ENCODE measurements at regions not wholly inside any gene's neighbourhood (a gene's known extent, or its start where the extent isn't known, plus 50 kb on each side); places are given as distances from the start of the nearest gene placed in this dataset.

- intact Hi-C loops (cut with DNase I): no loop called here
- no peaks in the 10 kb centered on the region for H3K36me3 ChIP-seq
- 63% methylated on average over 5 of the region's 5 CpGs for WGBS
- no peaks in the 10 kb centered on the region for H3K9me3 ChIP-seq
- H3K4me3 ChIP-seq: no peak overlapping the region
- no peaks in the 10 kb centered on the region for H3K27me3 ChIP-seq (replicated peaks; ENCODE audit: insufficient read depth)
- H3K4me1 ChIP-seq (replicated peaks): no peaks in the 10 kb centered on the region
- no peak overlapping the region for H3K27ac ChIP-seq
- no peak for DNase-seq (ENCODE audit: low spot score)
- no peak for TF ChIP-seq CTCF (IDR thresholded peaks at IDR 0.05)
- no peak for TF ChIP-seq POLR2A (IDR thresholded peaks at IDR 0.05)
- TF ChIP-seq POLR2AphosphoS5 (IDR thresholded peaks at IDR 0.05): no peak
Observed at GRCh38 chr12:127592245-127592644, 674.7 kb upstream of the TMEM132C start.

DNA sequence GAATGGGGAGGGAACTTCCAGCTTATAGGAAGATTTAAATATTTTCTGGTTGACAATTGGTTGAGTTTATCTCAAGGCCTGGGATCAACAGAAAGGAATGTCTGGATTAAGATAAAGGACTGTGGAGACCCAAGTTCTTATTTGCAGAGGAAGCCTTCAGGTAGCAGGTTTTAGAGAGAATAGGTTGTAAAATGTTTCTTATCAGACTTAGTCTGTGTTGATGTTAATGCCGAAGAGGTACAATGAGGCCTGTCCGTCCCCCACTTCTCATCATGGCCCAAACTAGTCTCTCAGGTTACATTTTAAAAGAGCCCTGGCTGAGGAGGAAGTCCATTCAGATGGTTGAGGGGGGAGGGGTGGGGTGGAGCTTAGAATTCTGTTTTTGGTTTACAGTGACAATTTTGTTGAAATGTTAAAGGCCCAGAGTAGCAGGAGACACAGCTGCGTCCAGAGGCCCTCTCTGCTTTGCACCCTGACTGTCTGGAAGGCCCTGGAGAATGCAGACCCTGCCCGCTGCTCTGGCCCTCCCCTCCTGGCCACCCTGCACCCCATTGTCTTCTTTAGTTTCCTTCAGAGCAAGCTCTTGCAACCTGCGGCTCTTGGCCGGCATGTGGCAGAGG, 672.5 kb upstream of the TMEM132C start:
- no peaks in the 10 kb centered on the region for H3K9me3 ChIP-seq
- H3K4me3 ChIP-seq: no peak overlapping the region
- no peak for DNase-seq (ENCODE audit: low spot score)
- no peaks in the 10 kb centered on the region for H3K36me3 ChIP-seq
- no peaks in the 10 kb centered on the region for H3K4me1 ChIP-seq (replicated peaks)
- H3K27me3 ChIP-seq (replicated peaks; ENCODE audit: insufficient read depth): no peaks in the 10 kb centered on the region
- no peak for TF ChIP-seq CTCF (IDR thresholded peaks at IDR 0.05)
- no peak for TF ChIP-seq POLR2AphosphoS5 (IDR thresholded peaks at IDR 0.05)
- H3K27ac ChIP-seq: no peak overlapping the region
- intact Hi-C loops (cut with DNase I): no loop called here
- WGBS: 42% methylated on average over 6 of the region's 6 CpGs

- intact Hi-C loops (cut with DNase I): no loop called here
- DNase-seq (ENCODE audit: low spot score): no peak
- 87% methylated on average over 4 of the region's 4 CpGs for WGBS
- Histone ChIP-seq H3K36me3 (no peaks in the 10 kb centered on the region), H3K4me1 (replicated peaks) (no peaks in the 10 kb centered on the region), H3K27ac (no peak overlapping the region), H3K27me3 (replicated peaks; ENCODE audit: insufficient read depth) (no peaks in the 10 kb centered on the region), H3K4me3 (no peak overlapping the region), H3K9me3 (no peaks in the 10 kb centered on the region)
- TF ChIP-seq POLR2AphosphoS5 (IDR thresholded peaks at IDR 0.05): no peak
- TF ChIP-seq CTCF (IDR thresholded peaks at IDR 0.05): no peak
- no peak for TF ChIP-seq POLR2A (IDR thresholded peaks at IDR 0.05)
Observed at GRCh38 chr12:127595506-127595905, 671.5 kb upstream of the TMEM132C start.

DNA sequence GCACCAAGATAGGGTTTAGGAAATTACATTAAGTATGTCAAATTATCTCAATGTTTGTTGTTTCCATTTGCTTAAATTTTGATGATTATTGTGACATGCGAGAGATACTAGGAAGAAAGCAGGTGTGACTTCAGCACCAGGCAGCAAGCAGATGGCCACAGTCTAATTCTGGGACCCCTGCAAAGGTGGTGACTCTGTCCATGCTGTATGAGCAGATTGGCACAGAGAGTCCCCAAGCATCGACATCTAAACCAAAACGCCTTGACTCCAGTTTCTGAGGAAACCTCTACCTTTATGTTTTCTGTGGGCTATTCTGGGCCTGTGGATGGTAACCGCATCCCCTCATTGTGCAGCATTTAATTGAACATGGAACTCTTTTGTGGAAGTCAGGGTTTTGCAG, 670.1 kb upstream of the TMEM132C start:
- TF ChIP-seq CTCF (IDR thresholded peaks at IDR 0.05): no peak

GRCh38 chr12:127599436-127599835, 667.5 kb upstream of the TMEM132C start:
- no peaks in the 10 kb centered on the region for H3K9me3 ChIP-seq
- DNase-seq (ENCODE audit: low spot score): no peak
- H3K27me3 ChIP-seq (replicated peaks; ENCODE audit: insufficient read depth): no peaks in the 10 kb centered on the region
- no peaks in the 10 kb centered on the region for H3K36me3 ChIP-seq
- no peak overlapping the region for H3K4me3 ChIP-seq
- no peak for TF ChIP-seq CTCF (IDR thresholded peaks at IDR 0.05)
- TF ChIP-seq POLR2AphosphoS5 (IDR thresholded peaks at IDR 0.05): no peak
- TF ChIP-seq POLR2A (IDR thresholded peaks at IDR 0.05): no peak
- intact Hi-C loops (cut with DNase I): no loop called here
- no peaks in the 10 kb centered on the region for H3K4me1 ChIP-seq (replicated peaks)
- H3K27ac ChIP-seq: no peak overlapping the region
- WGBS: 79% methylated on average over 7 of the region's 7 CpGs

More for the DNA sequence above, 670.1 kb upstream of the TMEM132C start:
- H3K4me3 ChIP-seq: no peak overlapping the region
- no peaks in the 10 kb centered on the region for H3K9me3 ChIP-seq
- no peaks in the 10 kb centered on the region for H3K27me3 ChIP-seq (replicated peaks; ENCODE audit: insufficient read depth)
- no peak for DNase-seq (ENCODE audit: low spot score)
- no peak overlapping the region for H3K27ac ChIP-seq
- H3K36me3 ChIP-seq: no peaks in the 10 kb centered on the region
- intact Hi-C loops (cut with DNase I): no loop called here
- no peaks in the 10 kb centered on the region for H3K4me1 ChIP-seq (replicated peaks)
- 96% methylated on average over 4 of the region's 4 CpGs for WGBS

All from prostate gland (tissue), 2 donors.